Amniotic stem cell (primary cell): ENCODE measurements at regions not wholly inside any gene's neighbourhood (a gene's known extent, or its start where the extent isn't known, plus 50 kb on each side); places are given as distances from the start of the nearest gene placed in this dataset.

Experiments used
- DNase-seq: peaks from one replicate; lab custom pipeline; 2025; lab: John Stamatoyannopoulos, UW

DNA sequence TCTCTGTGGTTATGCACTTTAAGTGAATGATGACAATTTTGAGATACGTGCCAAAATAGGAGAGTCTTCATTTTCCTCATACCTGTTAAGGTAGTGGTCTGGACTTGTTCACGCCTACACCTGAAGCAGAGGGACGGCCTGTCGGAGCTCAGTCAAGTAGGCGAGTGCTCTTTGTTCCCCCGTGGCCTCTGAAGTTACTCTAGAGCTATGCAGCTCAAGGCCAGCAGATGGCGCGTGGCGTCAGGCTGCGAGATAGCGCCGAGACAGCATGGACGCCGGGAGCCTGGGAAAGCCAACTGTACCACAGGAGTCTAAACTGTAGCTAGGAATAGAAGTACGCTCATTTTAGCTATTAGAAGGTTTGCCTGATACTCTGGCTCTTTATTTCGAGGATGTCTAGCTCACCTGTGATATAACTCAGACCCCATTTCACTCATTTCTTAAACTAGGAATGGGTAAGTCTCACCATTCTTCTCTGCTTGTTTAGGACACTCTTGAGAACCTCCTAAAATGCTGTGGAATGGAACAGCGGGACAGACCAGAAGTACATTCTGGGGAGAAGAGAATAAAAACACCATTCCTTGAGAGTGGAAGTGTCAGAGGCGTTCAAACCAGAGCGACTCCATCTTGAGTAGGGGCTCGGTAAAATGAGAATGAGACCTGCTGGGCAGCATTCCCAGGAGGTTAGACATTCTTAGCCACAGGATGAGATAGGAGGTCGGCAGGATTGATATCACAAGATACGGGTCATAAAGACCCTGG is 267.4 kb upstream of the HMGA2 start:
- DNase-seq = peak; percentile 78

DNA sequence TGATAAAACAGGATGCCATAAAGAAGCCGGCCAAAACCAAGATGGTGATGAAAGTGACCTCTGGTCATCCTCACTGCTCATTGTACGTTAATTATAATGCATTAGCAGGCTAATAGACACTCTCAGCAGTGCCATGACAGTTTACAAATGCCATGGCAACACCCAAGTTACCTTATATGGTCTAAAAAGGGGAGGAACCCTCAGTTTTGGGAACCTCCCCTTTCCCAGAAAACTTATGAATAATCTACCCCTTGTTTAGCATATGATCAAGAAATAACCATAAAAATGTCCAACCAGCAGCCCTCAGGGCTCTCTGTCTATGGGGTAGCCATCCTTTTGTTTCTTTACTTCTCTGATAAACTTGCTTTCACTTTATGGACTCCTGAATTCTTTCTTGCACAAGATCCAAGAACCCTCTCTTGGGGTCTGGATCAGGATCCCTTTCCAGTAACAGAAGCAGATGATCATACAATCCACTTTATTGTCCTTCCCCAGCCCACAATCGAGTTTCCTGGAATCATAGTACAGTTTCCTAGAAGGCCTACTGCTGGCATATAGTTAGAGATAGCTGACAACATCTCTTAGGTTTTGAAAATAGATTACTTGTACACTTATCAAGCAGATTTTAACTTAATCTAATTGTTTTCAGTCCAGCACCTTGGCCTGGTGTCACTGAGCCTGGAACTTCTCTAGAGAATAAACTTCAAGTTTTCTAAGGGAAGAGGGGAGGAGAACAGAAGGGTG is 266.7 kb upstream of the HMGA2 start:
- no peak for DNase-seq

DNA sequence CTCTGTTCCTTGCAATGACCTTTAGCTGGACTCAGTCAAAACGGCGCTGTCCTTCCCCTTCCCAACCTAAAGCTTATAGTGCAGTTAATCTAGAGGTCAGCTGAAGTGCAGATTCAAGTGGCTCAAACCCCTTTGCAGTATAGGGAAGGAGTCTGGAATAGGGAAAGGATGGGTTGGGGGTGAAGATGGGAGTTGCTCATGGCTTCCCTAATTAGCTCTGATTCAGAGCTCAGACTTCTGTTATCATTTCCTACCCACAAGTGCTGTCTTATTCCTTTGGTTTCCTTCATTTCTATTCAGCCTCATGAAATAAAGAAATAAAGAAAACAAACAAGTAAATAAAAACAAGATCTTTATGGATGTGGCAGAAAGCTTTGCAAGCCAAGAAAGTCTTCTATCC is 264.0 kb upstream of the HMGA2 start:
- no peak for DNase-seq

DNA sequence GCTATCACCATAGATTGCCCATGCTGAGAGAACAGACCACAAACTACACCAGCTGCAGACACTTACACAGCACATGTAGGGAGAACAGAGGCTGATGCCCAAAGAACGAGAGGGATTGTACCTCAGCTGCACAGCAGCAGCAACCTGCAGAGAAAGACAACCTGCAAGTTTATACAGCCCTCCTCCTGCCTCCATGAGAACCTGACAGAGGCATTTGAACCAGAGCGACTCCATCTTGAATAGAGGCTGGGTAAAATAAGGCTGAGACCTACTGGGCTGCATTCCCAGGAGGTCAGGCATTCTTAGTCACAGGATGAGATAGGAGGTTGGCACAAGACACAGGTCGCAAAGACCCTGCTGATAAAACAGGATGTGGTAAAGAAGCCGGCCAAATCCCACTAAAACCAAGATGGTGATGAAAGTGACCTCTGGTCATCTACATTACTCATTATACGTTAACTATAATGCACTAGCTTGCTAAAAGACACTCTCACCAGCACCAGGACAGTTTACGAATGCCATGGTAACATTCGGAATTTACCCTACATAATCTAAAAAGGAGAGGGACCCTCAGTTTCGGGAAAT is 262.4 kb upstream of the HMGA2 start:
- DNase-seq = no peak

DNA sequence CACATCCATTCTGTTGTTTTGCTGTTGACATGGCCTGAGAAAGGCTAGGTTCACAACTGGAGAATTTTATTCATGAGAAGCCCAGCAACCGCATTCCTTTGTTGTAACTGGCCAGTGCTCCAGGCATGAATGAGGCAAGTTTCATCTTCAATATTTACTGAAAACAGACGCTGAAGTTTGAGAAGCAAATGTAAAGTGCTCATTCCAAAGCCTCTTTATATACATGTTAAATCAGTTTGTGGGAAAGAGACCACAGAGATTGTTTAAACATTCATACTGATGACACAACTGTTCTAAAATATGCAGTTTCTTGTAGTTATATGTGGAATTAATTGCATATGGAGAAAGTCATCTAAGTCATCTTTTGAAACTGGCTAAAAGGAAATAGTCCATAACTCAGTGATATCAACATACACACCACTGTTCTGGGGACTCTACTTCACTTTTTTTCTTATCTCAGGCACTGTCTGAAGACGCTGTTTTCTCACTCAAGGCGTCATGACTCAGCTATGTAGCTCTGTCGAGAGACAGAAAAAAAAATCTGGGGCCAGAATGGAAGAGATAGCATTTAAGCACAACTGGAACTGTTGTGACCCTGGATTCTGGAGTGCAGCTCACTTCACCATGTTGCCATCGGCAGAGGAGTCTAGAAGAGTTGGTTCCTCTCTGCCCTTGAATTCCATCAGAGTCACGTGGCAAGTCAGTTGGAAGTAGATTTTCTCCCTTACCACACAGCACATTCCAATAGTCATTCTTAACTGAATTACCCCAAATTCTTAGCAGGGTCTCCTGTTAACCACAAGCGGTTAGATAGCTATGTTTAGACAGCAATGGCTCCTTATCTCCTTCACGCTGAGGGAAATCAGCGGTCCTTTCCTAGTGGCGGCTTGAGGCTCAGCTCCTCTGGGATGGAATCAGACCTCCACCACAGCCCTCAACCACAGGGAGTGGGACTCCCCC is 258.4 kb upstream of the HMGA2 start:
- DNase-seq = peak; percentile 85

DNA sequence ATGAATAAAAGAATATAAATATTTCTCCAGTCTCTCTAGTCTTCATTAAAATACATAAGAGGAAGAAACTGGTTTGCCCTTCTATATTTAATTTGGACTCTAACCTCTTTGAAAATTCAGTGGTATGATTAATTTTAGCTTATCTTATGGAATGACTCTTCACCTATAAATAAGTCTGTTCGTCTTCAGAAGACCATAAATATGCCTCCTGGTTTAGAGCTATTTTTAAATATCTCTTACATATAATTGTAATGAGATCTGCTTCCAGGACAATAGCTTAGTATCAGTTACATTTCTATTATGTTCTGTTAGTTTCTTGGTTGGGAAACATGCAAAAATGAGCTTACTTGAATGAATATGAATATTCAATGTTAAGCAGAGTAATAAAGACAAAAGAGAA is 257.5 kb upstream of the HMGA2 start:
- DNase-seq = no peak

DNA sequence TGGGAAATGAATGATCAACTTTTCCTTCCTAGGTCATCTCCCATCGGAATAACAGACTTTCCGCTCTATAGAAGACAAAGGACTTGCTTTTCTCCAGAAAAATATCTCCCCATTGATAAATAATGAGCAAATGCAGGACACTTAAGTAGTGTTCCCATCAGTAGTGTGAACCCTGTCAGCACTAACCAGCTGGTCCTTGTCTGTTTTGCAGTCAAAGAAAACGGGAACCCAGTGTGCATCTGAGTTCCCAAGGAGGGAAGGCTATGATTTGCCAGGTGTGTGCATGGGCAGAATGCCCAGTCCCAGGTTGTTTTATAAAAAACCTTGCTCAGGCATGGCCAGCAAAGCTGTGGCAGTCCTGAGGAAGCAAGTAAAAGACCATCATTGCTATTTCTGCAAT is 256.5 kb upstream of the HMGA2 start:
- no peak for DNase-seq

DNA sequence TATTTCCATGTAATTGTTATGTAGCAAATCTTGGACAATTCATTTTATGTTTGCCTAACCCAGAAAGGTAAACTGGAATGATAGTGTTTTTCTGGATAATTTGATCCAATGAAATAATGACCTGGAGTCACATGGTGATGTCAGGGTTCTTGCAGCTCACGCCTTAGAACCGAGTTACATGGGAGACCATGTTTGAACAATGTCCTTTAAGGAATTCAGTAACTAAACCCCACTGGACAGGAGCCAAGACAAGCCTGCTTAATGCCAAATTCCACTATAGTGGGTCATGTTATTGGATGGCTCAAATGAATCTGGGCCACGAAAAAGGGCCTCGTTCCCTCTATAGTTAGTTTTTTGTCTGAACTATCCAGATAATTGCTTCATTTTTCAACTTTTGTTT is 255.8 kb upstream of the HMGA2 start:
- no peak for DNase-seq

DNA sequence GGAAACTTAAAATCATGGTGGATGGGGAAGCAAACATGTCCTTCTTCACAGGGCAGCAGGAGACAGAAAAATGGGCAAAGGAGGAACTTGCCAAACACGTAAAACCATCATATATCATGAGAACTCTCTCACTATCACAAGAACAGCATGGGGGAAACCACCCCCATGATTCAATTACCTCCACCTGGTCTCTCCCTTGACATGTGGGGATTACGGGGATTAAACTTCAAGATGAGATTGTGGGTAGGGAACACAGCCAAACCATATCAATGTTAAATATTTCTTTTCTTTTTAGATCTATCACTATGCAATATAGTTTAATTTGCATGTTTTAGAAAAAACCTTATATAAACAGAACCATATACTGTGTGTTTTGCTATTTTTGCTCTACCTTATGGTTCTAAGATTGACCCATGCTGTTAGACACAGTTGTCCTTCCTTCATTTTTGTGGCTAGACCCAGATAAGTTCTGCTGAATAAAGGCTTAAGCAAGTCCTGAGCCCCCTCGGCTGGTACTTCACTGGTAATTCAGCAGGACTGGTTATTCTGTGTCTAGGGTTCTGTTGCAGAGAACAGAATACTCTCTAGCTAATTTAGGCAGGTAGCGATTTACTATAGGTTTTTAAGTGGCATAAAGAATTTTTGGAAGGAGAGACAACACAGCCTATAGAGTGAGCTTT is 253.7 kb upstream of the HMGA2 start:
- no peak for DNase-seq

DNA sequence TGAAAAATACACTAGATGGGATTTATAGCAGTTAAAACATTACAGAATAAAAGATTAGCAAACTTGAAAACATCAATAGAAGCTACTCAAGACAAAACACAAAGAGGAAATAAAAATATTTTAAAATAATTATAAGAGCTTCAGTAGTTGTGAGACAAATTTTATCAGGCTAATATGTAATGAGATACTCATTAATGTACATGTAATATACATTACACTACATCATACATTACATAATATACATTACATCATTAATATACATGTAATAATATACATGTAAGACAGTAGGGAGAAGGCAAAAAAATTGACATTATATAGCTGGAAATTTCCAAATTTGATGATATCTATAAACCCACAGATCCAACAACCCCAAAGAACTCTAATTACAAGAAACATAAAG is 249.4 kb upstream of the HMGA2 start:
- DNase-seq = no peak

DNA sequence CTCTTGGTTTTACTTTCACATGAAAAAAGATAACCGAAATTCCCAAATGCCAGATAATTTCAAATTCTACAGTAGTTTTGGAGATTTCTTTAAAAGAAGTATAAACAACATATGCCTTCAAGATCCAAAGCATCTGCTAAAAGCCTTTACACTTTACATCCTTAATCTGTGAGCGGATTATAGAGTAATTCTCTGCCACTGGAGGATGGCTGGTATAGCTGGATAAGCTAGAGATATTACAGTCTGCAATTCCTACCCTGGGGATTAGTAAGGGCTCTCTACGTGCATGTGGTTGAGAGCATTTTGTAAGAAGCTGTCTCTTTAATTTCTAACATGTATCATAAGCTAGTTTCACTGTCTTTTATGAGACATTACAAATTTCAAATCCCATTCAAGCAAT is 240.3 kb upstream of the HMGA2 start:
- DNase-seq = no peak

DNA sequence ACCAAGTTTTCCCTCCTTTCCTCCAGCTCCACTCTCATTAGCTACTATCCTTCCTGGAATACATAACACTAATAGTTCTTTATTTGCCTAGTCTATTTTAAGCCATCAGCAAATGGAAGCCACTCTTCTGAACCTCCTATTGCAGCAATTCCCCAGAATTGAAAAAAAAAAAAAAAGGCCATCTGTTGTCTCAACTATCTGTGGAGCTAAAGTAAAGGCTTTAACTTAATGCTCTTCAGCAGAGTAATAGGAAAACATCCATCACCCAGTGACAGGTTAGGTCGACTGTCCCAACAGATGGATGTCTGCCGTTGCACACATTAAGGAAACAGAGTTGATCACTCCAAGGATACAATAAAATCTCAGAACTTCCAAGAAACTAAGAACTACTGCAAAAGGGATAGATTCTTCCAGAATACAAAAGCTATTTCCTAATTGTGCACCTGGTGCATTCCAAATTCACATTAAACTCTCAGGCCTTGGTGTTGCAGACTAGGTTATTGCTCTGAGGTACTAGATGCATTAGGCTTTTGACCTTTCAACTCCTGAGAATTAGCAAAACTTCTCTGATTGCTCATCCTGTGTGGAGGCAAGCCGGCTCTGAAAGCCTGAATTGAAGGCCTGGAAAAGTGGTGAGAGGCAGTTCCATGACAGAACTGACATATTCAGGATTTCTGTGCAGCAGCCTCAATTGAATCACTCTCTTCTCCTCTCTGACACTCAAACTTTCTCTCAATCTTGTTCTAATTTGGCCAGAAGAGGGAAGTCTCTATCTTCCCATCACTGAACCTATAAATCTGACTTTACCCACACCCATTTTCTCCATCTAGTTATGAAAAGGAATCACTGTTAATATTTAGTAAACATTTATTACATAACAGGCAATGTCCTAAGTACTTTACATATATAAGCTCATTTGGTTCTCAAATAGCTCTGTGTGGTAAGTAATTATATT is 238.4 kb upstream of the HMGA2 start:
- no peak for DNase-seq

DNA sequence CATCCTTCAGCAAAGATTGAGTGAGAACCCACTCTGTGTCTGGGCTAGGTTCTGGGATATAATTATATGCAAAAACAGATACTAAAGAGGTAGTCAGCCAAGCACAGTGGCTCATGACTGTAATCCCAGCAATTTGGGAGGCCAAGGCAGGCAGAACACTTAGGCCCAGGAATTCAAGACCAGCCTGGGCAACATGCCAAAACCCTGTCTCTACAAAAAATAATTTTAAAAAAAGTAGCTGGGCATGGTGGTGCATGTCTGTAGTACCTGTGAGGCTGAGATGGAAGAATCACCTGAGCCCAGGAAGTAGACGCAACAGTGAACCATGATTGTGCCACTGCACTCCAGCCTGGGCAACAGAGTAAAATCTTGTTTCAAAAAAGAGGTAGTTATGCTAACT is 237.5 kb upstream of the HMGA2 start:
- DNase-seq = no peak

DNA sequence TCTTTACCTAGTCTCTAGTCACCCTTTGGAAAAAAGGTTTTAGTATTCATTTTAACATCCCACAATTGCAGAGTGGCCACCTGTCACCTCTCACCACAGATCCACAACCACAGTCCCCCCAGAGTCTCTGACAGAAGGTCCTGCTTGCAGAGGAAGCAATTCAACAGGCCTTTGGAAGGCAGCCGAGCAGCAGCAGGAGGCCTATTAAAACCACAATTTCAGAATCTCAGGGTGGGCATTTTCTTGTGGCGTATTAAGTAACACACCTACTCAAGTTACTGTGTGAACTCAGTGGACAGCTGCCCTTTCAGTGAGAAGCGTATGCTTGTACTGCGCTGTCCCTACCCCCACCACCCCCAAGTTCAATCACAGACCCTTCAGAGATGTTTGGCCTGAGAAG is 234.0 kb upstream of the HMGA2 start:
- no peak for DNase-seq

DNA sequence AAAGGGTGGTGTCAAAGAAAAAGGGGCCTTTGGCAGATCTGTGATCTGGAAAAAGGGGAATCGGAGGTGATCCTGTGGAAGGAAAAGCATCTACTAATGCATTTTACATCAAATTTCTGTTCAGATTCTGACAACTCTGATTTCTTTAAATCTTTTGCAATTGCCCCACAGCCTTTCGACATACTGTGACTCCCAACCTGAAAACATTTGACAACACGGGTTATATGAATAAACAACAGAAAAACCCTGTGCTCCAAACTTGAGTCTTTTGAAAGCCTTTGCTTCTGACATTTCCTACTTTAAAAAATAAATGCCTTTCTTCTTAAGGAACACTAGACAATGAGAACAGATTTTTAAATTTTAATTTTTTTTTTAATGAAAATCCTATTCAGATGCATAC is 231.9 kb upstream of the HMGA2 start:
- DNase-seq = no peak

DNA sequence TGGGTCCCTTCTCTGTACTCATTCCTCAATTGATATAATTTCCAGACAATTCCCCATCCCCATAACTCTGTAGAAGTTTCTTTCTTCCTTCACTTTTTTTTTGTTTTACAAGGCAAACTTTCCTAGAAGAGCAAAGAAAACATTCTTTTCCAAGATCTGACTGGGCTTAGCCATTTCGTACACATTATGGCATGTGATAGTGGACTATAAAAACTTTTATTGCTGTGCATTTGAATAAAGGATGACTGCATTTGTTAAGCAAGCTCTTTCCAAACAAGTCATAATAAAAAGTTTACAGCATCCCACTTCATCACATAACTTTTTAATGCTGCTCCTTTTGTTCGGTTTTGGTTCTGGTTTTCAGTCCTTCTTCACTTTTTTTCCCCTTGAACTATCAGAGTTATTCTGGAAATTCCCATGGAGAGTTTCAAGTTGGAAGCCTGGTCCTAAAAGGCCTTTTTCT is 231.0 kb upstream of the HMGA2 start:
- no peak for DNase-seq

DNA sequence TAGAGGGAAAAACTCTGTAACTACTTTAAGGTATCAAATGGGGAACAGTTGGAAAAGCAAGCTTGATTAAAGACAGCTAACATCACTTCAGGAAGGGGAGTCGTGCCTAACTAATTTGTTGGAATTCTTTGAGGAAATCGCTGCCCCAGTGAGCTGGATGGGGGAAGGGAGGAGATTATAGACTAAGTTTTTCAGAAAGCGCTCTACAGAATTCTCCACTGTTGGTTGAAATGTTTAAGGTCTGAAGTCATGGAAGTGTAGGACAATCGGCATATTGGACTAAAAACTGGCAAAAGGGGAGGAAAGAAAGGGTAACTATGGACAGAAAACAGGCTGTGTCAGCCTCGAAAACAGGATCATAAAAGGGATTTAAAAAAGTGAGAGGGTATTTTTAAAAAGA is 229.9 kb upstream of the HMGA2 start:
- DNase-seq = no peak

DNA sequence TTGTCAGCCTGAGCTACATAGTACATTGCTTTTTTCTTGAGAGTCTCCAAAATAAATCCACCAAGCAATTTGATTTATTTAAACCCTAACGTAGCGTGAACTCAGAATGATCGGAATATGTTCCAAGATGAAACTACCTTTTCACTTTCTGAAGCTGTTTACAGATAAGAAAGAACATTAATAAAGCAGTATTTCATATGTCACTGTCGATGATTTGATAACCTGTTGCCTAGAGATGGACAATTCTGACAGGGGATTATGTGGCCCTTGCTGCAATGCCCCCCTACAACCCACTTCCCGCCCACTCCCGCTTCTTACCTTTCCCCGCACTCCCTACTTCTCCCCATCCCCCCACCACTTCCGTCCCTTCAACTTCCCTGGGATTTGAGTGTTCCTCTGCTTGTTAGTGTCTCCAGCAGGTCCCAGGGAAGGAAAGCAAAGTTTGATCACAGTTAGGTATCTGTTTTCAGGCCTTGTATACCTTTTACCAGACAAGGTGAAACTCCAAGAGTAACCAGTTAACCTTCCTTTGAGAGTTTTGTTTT is 229.2 kb upstream of the HMGA2 start:
- DNase-seq = no peak

DNA sequence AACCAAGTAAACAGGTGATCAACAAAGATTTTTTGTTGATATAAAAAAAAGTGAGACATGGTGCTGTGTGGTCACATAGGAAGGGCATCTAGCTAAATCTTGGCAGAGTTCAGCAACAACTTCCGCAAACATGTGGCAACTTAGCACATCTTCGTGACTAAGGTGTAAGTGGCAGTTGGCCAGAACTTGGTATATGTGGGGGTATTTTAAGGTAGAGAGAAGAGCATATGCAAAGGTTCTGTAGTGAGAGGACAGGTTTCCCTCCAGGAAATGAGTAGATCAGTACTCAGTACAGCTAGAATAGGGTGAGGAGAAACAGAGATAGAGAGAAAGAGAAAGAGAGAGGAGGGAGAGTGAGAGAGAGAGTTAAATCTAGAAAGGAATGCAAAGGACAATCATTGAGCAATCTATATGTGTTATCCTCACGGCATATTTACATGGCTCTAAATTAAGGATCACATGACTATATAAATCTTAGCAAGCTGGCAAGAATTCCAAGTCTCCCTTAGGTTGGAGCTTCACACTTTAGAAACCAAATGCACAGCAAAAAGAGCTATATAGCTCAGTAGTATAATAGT is 227.7 kb upstream of the HMGA2 start:
- no peak for DNase-seq

DNA sequence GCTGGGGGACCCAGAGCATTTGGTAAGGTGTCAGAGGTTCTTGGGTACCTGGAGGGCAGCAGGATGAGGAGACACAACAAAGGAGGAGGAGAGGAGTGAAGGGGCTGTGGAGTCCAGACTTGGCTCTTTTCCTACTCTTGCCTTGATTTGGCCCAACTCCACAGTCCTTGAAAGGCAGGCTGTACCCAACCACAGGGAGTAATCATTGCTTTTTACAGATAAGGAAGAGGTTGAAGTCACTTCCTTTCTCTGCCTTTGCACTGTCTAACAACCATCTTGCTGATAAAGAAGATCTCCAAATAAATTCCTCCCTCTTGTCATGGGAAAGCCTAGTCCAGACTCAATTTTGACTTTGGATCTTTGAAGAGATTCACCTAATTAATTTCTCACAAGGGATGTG is 226.8 kb upstream of the HMGA2 start:
- DNase-seq = no peak
